ENCODE measurements at regions not wholly inside any gene's neighbourhood (a gene's known extent, or its start where the extent isn't known, plus 50 kb on each side); places are given as distances from the start of the nearest gene placed in this dataset.

GRCh38 chr11:122062763-122063162 lies 53.3 kb downstream of the BLID start:
- Histone ChIP-seq H3K4me3 (ENCODE audit: low read depth, low read length) (no peak overlapping the region), H3K9ac (ENCODE audit: low read length) (no peak overlapping the region), H3K27me3 (ENCODE audit: control insufficient read depth, insufficient read depth, low read length) (no peaks in the 10 kb centered on the region), H3K4me1 (ENCODE audit: control insufficient read depth, insufficient read depth, low read length) (no peaks in the 10 kb centered on the region), H3K36me3 (ENCODE audit: control insufficient read depth, insufficient read depth, low read length) (no peaks in the 10 kb centered on the region), H3K27ac (ENCODE audit: low read depth, low read length) (no peak overlapping the region), H3K9me3 (ENCODE audit: control insufficient read depth, insufficient read depth, low read depth, low read length) (peaks cover 17% of the 10 kb centered on the region)

- Histone ChIP-seq H3K9ac (ENCODE audit: low read length) (no peak overlapping the region), H3K4me3 (ENCODE audit: low read depth, low read length) (no peak overlapping the region), H3K27ac (ENCODE audit: low read depth, low read length) (no peak overlapping the region), H3K27me3 (ENCODE audit: control insufficient read depth, insufficient read depth, low read length) (no peaks in the 10 kb centered on the region), H3K36me3 (ENCODE audit: control insufficient read depth, insufficient read depth, low read length) (no peaks in the 10 kb centered on the region), H3K9me3 (ENCODE audit: control insufficient read depth, insufficient read depth, low read depth, low read length) (peaks cover 18% of the 10 kb centered on the region), H3K4me1 (ENCODE audit: control insufficient read depth, insufficient read depth, low read length) (no peaks in the 10 kb centered on the region)
Observed at GRCh38 chr11:122059565-122059964, 56.5 kb downstream of the BLID start.

GRCh38 chr11:122050021-122050690 lies 65.9 kb downstream of the BLID start:
- H3K27ac ChIP-seq (ENCODE audit: low read depth, low read length), result no peak overlapping the region
- H3K27me3 ChIP-seq (ENCODE audit: control insufficient read depth, insufficient read depth, low read length), result no peaks in the 10 kb centered on the region
- H3K9me3 ChIP-seq (ENCODE audit: control insufficient read depth, insufficient read depth, low read depth, low read length), result peaks cover 9% of the 10 kb centered on the region; the same call in 1 of the 2 replicates
- no peaks in the 10 kb centered on the region for H3K4me1 ChIP-seq (ENCODE audit: control insufficient read depth, insufficient read depth, low read length)
- no peak overlapping the region for H3K4me3 ChIP-seq (ENCODE audit: low read depth, low read length)
- H3K36me3 ChIP-seq (ENCODE audit: control insufficient read depth, insufficient read depth, low read length), result no peaks in the 10 kb centered on the region
- H3K9ac ChIP-seq (ENCODE audit: low read length), result no peak overlapping the region

DNA sequence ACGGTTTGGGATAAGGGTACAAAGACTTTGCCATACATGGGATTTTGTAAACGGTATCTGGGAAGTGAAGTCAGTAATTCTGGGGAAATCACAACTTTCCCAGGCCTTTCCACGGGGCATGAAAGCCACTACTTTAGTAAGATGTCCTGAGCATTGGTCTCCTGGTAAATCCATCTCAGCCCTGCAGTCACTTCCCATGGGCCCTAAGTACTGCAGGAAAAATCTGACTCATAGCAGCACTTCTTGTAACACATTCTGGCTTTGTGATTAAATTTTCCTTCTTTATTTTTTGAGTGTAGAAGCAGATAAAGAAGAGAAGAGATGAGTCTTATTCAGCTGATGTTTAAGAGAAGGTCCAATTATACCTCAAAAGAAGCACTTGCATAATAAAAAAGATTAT lies 67.6 kb downstream of the BLID start:
- Histone ChIP-seq H3K9me3 (ENCODE audit: control insufficient read depth, insufficient read depth, low read depth, low read length) (peaks cover 9% of the 10 kb centered on the region; the same call in 1 of the 2 replicates), H3K36me3 (ENCODE audit: control insufficient read depth, insufficient read depth, low read length) (no peaks in the 10 kb centered on the region), H3K9ac (ENCODE audit: low read length) (no peak overlapping the region), H3K4me3 (ENCODE audit: low read depth, low read length) (no peak overlapping the region), H3K27ac (ENCODE audit: low read depth, low read length) (no peak overlapping the region), H3K4me1 (ENCODE audit: control insufficient read depth, insufficient read depth, low read length) (no peaks in the 10 kb centered on the region), H3K27me3 (ENCODE audit: control insufficient read depth, insufficient read depth, low read length) (no peaks in the 10 kb centered on the region)

GRCh38 chr11:122046846-122047245 lies 69.2 kb downstream of the BLID start:
- Histone ChIP-seq H3K9me3 (ENCODE audit: control insufficient read depth, insufficient read depth, low read depth, low read length) (0 out of 2 replicates have a peak, but pooled peaks cover 4% of the 10 kb centered on the region), H3K4me3 (ENCODE audit: low read depth, low read length) (no peak overlapping the region), H3K36me3 (ENCODE audit: control insufficient read depth, insufficient read depth, low read length) (no peaks in the 10 kb centered on the region), H3K9ac (ENCODE audit: low read length) (no peak overlapping the region), H3K4me1 (ENCODE audit: control insufficient read depth, insufficient read depth, low read length) (no peaks in the 10 kb centered on the region), H3K27ac (ENCODE audit: low read depth, low read length) (no peak overlapping the region), H3K27me3 (ENCODE audit: control insufficient read depth, insufficient read depth, low read length) (no peaks in the 10 kb centered on the region)

DNA sequence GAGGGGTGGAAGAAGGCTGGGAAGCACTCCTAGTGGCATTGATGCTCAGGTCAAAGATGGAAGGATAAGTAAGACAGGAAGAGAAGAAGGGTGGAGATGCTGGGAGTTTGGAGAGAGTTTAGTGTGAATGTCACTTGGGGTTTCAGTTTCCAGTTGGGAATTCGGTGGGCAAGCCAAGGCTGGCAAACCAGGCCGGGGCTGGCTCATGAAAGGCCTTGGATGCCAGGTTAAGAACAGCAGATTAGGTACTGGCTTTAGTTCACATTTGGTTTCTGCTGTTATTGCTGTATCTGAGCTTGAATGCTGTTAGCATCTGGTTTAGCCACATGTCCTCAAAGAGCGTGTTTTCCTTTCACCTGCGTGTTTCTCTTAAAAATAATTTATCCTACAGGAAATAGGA lies 69.6 kb downstream of the BLID start:
- no peaks in the 10 kb centered on the region for H3K36me3 ChIP-seq (ENCODE audit: control insufficient read depth, insufficient read depth, low read length)
- no peak overlapping the region for H3K27ac ChIP-seq (ENCODE audit: low read depth, low read length)

GRCh38 chr11:122045181-122045586 lies 70.8 kb downstream of the BLID start:
- Histone ChIP-seq H3K27ac (ENCODE audit: low read depth, low read length) (no peak overlapping the region), H3K4me1 (ENCODE audit: control insufficient read depth, insufficient read depth, low read length) (peaks cover 7% of the 10 kb centered on the region), H3K9me3 (ENCODE audit: control insufficient read depth, insufficient read depth, low read depth, low read length) (no peaks in the 10 kb centered on the region), H3K4me3 (ENCODE audit: low read depth, low read length) (no peak overlapping the region), H3K9ac (ENCODE audit: low read length) (no peak overlapping the region), H3K27me3 (ENCODE audit: control insufficient read depth, insufficient read depth, low read length) (no peaks in the 10 kb centered on the region), H3K36me3 (ENCODE audit: control insufficient read depth, insufficient read depth, low read length) (no peaks in the 10 kb centered on the region)

More for the DNA sequence above, 69.6 kb downstream of the BLID start:
- Histone ChIP-seq H3K9me3 (ENCODE audit: control insufficient read depth, insufficient read depth, low read depth, low read length) (no peaks in the 10 kb centered on the region), H3K4me3 (ENCODE audit: low read depth, low read length) (no peak overlapping the region), H3K9ac (ENCODE audit: low read length) (no peak overlapping the region), H3K27me3 (ENCODE audit: control insufficient read depth, insufficient read depth, low read length) (no peaks in the 10 kb centered on the region), H3K4me1 (ENCODE audit: control insufficient read depth, insufficient read depth, low read length) (no peaks in the 10 kb centered on the region)

DNA sequence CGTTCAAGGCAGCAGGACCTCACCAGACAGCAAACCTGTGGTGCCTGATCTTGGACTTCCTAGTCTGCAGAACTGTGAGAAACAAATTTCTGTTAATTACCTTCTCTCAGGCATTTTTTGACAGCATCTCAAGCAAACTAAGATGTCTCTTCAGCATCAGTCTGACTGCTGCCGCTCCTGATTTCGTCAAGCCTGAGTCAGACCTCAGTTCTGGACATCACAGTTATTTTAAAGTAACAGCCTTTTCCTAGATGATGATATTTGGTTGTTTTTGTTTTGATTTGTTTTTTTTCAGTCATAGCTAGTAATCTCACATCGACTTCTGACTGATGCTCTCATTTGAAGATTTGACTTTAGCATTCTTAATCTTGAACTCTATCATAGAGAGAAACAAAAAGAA lies 71.9 kb downstream of the BLID start:
- Histone ChIP-seq H3K4me1 (ENCODE audit: control insufficient read depth, insufficient read depth, low read length) (peaks cover 16% of the 10 kb centered on the region), H3K27ac (ENCODE audit: low read depth, low read length) (no peak overlapping the region), H3K27me3 (ENCODE audit: control insufficient read depth, insufficient read depth, low read length) (no peaks in the 10 kb centered on the region), H3K9ac (ENCODE audit: low read length) (no peak overlapping the region), H3K36me3 (ENCODE audit: control insufficient read depth, insufficient read depth, low read length) (no peaks in the 10 kb centered on the region), H3K4me3 (ENCODE audit: low read depth, low read length) (no peak overlapping the region), H3K9me3 (ENCODE audit: control insufficient read depth, insufficient read depth, low read depth, low read length) (no peaks in the 10 kb centered on the region)

GRCh38 chr11:122042981-122043380 lies 73.0 kb downstream of the BLID start:
- H3K9me3 ChIP-seq (ENCODE audit: control insufficient read depth, insufficient read depth, low read depth, low read length), result no peaks in the 10 kb centered on the region
- no peaks in the 10 kb centered on the region for H3K27me3 ChIP-seq (ENCODE audit: control insufficient read depth, insufficient read depth, low read length)
- no peak overlapping the region for H3K4me3 ChIP-seq (ENCODE audit: low read depth, low read length)
- H3K9ac ChIP-seq (ENCODE audit: low read length), result no peak overlapping the region
- H3K36me3 ChIP-seq (ENCODE audit: control insufficient read depth, insufficient read depth, low read length), result no peaks in the 10 kb centered on the region
- no peak overlapping the region for H3K27ac ChIP-seq (ENCODE audit: low read depth, low read length)
- peaks cover 22% of the 10 kb centered on the region for H3K4me1 ChIP-seq (ENCODE audit: control insufficient read depth, insufficient read depth, low read length)

- Histone ChIP-seq H3K36me3 (ENCODE audit: control insufficient read depth, insufficient read depth, low read length) (no peaks in the 10 kb centered on the region), H3K9ac (ENCODE audit: low read length) (no peak overlapping the region), H3K27ac (ENCODE audit: low read depth, low read length) (peak overlapping the region; percentile 13), H3K9me3 (ENCODE audit: control insufficient read depth, insufficient read depth, low read depth, low read length) (no peaks in the 10 kb centered on the region), H3K4me3 (ENCODE audit: low read depth, low read length) (0 out of 2 replicates have a peak overlapping the region, but pooled peaks have one; percentile 18), H3K4me1 (ENCODE audit: control insufficient read depth, insufficient read depth, low read length) (peaks cover 30% of the 10 kb centered on the region), H3K27me3 (ENCODE audit: control insufficient read depth, insufficient read depth, low read length) (no peaks in the 10 kb centered on the region)
Observed at GRCh38 chr11:122040464-122040863, 75.6 kb downstream of the BLID start.

- Histone ChIP-seq H3K27ac (ENCODE audit: low read depth, low read length) (no peak overlapping the region), H3K4me1 (ENCODE audit: control insufficient read depth, insufficient read depth, low read length) (peaks cover 32% of the 10 kb centered on the region), H3K9ac (ENCODE audit: low read length) (no peak overlapping the region), H3K9me3 (ENCODE audit: control insufficient read depth, insufficient read depth, low read depth, low read length) (no peaks in the 10 kb centered on the region), H3K36me3 (ENCODE audit: control insufficient read depth, insufficient read depth, low read length) (no peaks in the 10 kb centered on the region), H3K27me3 (ENCODE audit: control insufficient read depth, insufficient read depth, low read length) (no peaks in the 10 kb centered on the region), H3K4me3 (ENCODE audit: low read depth, low read length) (no peak overlapping the region)
Observed at GRCh38 chr11:122038543-122038942, 77.5 kb downstream of the BLID start.
